Dendritic cell treated with granulocyte-macrophage colony-stimulating factor and Interleukin-4, amounts not matched to agents 40 ng/mL and 50 ng/mL, for 4 days (primary cell): ENCODE measurements at regions not wholly inside any gene's neighbourhood (a gene's known extent, or its start where the extent isn't known, plus 50 kb on each side); places are given as distances from the start of the nearest gene placed in this dataset.

ENCODE experiments used
- H3K27ac Mint-ChIP-seq: one replicate; pipeline ENCODE4 v1.8.0; 2022; ENCODE audit warnings: mild to moderate bottlenecking, mixed read lengths
- H3K27me3 Mint-ChIP-seq: one replicate; pipeline ENCODE4 v1.8.0; 2022; ENCODE audit warnings: mild to moderate bottlenecking, mixed read lengths
- H3K36me3 Mint-ChIP-seq: one replicate; pipeline ENCODE4 v1.8.0; 2022; ENCODE audit warnings: low read depth, mixed read lengths
- H3K4me1 Mint-ChIP-seq: one replicate; pipeline ENCODE4 v1.8.0; 2022; ENCODE audit warnings: low read depth, mixed read lengths
- H3K4me3 Mint-ChIP-seq: one replicate; pipeline ENCODE4 v1.8.0; 2022; ENCODE audit warnings: mild to moderate bottlenecking, moderate library complexity, mixed read lengths
- H3K9me3 Mint-ChIP-seq: one replicate; pipeline ENCODE4 v1.8.0; 2022; ENCODE audit warnings: mixed read lengths
- intact Hi-C: fragments of 100-400 bp; cut with micrococcal nuclease; formaldehyde crosslinking; loops from one replicate; pipeline ENCODE4 v1.15.0; 2022

DNA sequence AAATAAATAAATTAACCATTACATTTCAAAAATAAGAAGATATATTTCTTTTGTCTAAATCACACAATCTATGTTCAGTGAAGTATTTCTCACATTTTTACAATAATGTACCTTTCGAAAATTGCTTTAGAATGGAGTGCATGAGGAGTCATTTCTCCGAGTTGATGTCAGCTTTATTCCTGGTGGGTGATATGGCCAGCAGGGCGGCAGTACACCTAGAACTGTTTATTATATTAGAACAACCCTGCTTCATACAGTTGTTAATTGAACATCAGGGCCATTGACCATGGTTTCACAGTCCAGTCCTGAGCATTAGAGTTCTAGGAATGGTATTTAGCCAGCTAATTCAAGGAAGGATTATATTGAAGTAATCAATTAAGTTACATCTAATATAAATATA lies 696.3 kb upstream of the SLC10A2 start:
- Mint-ChIP-seq H3K9me3 (peaks cover 23% of the 10 kb centered on the region), H3K27ac (no peak overlapping the region), H3K4me1 (no peaks in the 10 kb centered on the region), H3K4me3 (no peak overlapping the region), H3K36me3 (no peaks in the 10 kb centered on the region), H3K27me3 (no peaks in the 10 kb centered on the region)
- intact Hi-C loops = no loop called here

DNA sequence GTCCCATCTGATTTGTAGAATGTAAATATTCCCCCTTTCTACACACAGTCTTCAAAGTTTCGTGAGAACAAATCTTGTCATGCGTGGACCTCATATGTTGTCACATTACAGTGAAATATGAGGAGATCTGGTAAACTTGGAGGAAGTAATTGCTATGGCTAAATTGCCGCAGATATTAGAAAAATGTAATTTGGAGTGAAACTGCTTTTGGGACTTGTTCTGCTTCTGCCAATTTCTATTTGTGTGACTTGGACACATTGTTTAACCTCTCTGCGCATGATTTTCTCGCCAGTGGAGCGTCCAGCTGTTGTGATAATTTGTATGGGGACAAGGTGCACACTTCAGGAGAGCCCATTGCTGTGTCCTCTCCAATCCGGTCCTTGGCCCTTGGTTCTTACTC lies 693.1 kb upstream of the SLC10A2 start:
- H3K4me1 Mint-ChIP-seq = no peaks in the 10 kb centered on the region
- H3K36me3 Mint-ChIP-seq = no peaks in the 10 kb centered on the region
- intact Hi-C loops = no loop called here
- H3K9me3 Mint-ChIP-seq = peaks cover 19% of the 10 kb centered on the region
- H3K27me3 Mint-ChIP-seq = no peaks in the 10 kb centered on the region
- H3K4me3 Mint-ChIP-seq = no peak overlapping the region
- no peak overlapping the region for H3K27ac Mint-ChIP-seq

DNA sequence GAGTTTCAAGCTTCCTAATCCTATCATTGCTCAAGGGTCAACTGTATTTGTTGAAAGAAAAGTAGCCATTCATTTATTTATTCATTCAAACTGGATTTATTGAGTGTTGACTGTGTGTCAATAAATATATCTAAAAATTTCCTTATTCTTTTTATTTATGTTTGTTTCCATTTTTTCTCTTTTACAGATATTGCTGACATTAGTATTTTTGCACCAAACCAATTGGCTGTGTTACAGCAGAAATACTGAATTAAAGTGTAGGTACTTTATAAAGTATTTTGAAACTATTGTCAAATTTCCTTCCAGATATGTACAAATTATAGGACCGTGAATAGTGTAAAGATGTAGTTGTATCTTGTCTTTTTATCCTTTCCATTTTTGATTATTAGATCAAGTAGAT lies 692.0 kb upstream of the SLC10A2 start:
- H3K4me3 Mint-ChIP-seq = no peak overlapping the region

DNA sequence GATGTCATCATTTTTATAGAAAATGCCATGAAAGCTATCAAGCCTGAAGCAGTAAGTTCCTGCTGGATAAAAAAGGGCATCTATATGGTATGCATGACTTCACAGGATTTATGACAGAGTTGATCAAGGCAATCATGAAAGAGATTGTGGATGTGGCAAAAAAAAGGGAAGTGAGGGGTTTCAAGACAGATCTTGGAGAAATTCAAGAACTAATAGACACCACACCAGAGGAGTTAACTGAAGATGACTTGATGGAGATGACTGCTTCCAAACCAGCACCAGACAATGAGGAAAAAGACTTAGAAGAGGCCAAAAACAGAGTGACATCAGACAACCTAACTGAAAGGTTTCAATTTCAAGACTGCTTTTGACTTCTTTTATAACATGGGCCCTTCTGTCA lies 691.1 kb upstream of the SLC10A2 start:
- no peaks in the 10 kb centered on the region for H3K27me3 Mint-ChIP-seq
- no peak overlapping the region for H3K27ac Mint-ChIP-seq
- H3K4me3 Mint-ChIP-seq = no peak overlapping the region
- intact Hi-C loops = no loop called here
- peaks cover 19% of the 10 kb centered on the region for H3K9me3 Mint-ChIP-seq
- H3K36me3 Mint-ChIP-seq = no peaks in the 10 kb centered on the region
- no peaks in the 10 kb centered on the region for H3K4me1 Mint-ChIP-seq

More for the DNA sequence above, 692.0 kb upstream of the SLC10A2 start:
- Mint-ChIP-seq H3K36me3 (no peaks in the 10 kb centered on the region), H3K9me3 (peaks cover 19% of the 10 kb centered on the region), H3K27ac (no peak overlapping the region), H3K27me3 (no peaks in the 10 kb centered on the region), H3K4me1 (no peaks in the 10 kb centered on the region)
- intact Hi-C loops = no loop called here

DNA sequence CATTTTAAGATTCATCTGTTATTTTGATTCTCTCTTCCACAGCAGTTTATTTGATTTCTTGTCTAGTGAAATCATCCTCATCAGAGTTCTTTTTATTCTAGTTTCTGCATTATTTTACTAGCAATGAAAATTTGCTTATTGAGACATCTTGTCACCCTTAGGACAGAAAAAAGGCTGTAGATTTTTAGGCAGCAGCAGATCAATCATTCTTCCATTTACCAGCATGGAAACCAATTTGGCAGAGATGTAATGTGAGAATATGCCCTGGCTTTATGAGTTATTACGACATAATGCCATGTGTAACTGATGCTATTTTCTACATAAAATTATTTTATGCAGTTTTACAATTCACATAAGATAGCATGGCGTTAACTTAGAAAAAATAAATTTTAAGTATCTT lies 688.6 kb upstream of the SLC10A2 start:
- Mint-ChIP-seq H3K4me3 (no peak overlapping the region), H3K9me3 (peaks cover 18% of the 10 kb centered on the region), H3K4me1 (no peaks in the 10 kb centered on the region), H3K27me3 (no peaks in the 10 kb centered on the region), H3K27ac (no peak overlapping the region), H3K36me3 (no peaks in the 10 kb centered on the region)
- intact Hi-C loops = no loop called here

DNA sequence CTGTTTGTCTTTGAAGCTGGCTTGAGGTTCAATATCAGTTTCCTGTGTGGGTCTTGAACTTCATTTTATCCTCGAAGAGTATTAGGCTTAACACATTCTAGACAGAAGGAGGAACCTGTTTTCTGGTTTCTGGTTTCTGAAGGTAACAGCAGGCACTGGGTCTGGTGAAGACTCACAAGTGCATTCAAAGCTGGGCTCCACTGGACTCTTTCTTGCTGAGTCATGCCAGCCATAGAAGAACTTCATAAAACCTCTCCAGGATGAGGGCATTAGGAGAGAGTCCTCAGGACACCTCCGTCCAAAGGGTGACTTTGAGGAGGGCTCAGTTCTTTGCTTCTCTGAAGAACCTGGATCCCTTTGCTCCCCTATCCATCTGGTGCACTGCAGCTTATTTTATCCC lies 668.6 kb upstream of the SLC10A2 start:
- no peak overlapping the region for H3K4me3 Mint-ChIP-seq
- H3K4me1 Mint-ChIP-seq = no peaks in the 10 kb centered on the region
- H3K9me3 Mint-ChIP-seq = peaks cover 21% of the 10 kb centered on the region
- no peaks in the 10 kb centered on the region for H3K27me3 Mint-ChIP-seq
- H3K36me3 Mint-ChIP-seq = no peaks in the 10 kb centered on the region
- intact Hi-C loops = no loop called here
- no peak overlapping the region for H3K27ac Mint-ChIP-seq

DNA sequence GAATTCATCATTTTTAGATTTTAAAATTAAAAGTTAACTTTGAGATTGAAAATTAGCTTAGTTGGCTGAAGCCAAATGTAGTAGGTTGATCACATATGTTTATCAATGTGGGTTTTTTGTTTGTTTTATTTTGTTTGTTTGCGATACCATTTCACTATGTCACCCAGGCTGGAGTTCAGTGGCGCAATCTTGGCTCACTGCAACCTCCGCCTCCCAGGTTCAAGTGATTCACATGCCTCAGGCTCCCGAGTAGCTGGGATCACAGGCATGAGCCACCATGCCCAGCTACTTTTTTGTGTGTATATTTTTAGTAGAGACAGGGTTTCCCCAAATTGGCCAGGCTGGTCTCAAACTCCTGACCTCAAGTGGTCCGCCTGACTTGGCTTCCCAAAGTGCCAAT lies 665.7 kb upstream of the SLC10A2 start:
- Mint-ChIP-seq H3K27me3 (no peaks in the 10 kb centered on the region), H3K36me3 (no peaks in the 10 kb centered on the region), H3K4me1 (no peaks in the 10 kb centered on the region), H3K9me3 (peaks cover 21% of the 10 kb centered on the region), H3K4me3 (no peak overlapping the region), H3K27ac (no peak overlapping the region)
- intact Hi-C loops = no loop called here

DNA sequence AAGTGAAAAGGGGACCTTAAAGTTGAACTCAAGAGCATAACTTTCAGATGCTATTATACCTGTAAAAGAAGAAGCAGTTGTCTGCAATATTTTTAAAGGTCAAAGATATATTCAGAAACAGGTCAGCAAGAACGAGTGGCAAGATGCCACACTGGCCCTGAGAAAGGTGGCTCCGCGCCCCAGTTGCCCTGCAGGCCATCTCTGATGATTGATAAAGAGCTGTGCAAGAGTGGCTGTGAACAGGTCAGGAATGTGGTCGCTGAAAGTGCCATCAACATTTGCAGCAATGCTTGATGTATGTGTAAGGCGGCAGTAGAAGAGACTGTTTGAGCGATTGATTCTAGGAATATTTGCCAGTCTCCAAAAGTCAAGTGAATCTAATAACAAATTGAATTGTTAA lies 664.2 kb upstream of the SLC10A2 start:
- Mint-ChIP-seq H3K36me3 (no peaks in the 10 kb centered on the region), H3K27me3 (no peaks in the 10 kb centered on the region), H3K9me3 (peaks cover 21% of the 10 kb centered on the region), H3K4me3 (no peak overlapping the region), H3K27ac (no peak overlapping the region), H3K4me1 (no peaks in the 10 kb centered on the region)
- intact Hi-C loops = no loop called here

DNA sequence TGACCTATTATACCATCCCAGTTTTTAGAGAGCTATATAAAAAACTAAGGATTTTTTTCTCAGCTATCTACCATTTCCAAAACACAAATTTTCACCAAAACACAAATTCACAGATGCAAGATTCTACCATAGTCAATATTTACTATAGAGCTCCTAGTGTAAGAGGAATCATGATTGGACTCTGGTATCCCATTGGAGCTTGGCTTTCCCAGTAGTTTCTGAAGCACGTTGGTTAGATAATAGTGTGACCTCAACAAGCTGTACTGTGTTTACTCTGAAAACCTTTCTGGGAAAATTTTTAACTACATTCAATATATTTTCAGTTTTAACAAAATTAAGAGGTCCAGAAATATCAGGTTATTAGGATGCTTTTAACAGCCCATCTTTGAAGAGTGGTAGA lies 660.6 kb upstream of the SLC10A2 start:
- Mint-ChIP-seq H3K4me3 (no peak overlapping the region), H3K9me3 (no peaks in the 10 kb centered on the region), H3K4me1 (no peaks in the 10 kb centered on the region), H3K27me3 (no peaks in the 10 kb centered on the region), H3K27ac (no peak overlapping the region), H3K36me3 (no peaks in the 10 kb centered on the region)
- intact Hi-C loops = no loop called here

DNA sequence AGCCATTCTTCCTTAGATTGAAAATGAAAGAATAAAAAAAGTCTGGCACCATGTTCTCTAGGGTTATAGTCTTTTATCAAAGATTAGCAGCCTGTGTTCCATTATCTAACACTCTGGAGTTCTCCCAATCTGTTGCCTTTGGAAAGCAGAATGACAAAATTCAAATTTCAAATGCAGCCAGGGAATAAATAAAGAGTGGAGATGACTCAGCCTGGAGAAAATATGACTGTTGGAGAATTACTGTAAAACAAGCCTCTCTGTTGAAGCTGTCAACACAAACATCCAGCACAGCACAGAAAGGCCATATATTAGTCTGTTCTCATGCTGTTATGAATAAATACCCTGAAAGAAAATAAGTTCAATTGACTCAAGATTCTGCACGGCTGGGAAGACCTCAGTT lies 650.5 kb upstream of the SLC10A2 start:
- intact Hi-C loops = no loop called here
- Mint-ChIP-seq H3K27me3 (no peaks in the 10 kb centered on the region), H3K9me3 (peaks cover 18% of the 10 kb centered on the region), H3K4me3 (no peak overlapping the region), H3K27ac (no peak overlapping the region), H3K4me1 (no peaks in the 10 kb centered on the region), H3K36me3 (no peaks in the 10 kb centered on the region)

DNA sequence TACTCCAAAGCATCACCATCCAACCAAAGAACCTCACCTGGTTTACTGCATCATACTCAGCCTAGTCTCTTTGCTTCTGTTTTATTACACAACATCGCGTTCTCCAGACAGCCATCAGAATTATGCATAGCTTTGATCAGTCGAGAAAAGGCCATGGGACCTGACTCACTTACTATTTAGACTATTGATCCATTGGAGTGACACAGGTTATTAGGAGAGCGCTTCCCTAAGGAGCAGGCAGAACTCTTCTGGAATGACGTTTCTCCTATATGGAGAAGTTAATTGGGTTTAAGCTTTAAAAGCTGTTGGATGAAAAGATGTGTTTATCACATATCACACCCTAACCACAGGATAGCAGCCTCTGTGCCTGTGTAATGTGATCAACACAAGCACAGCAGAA lies 649.1 kb upstream of the SLC10A2 start:
- intact Hi-C loops = no loop called here
- H3K9me3 Mint-ChIP-seq = peaks cover 22% of the 10 kb centered on the region
- H3K36me3 Mint-ChIP-seq = no peaks in the 10 kb centered on the region
- no peaks in the 10 kb centered on the region for H3K4me1 Mint-ChIP-seq
- H3K27me3 Mint-ChIP-seq = no peaks in the 10 kb centered on the region
- no peak overlapping the region for H3K27ac Mint-ChIP-seq
- H3K4me3 Mint-ChIP-seq = no peak overlapping the region

DNA sequence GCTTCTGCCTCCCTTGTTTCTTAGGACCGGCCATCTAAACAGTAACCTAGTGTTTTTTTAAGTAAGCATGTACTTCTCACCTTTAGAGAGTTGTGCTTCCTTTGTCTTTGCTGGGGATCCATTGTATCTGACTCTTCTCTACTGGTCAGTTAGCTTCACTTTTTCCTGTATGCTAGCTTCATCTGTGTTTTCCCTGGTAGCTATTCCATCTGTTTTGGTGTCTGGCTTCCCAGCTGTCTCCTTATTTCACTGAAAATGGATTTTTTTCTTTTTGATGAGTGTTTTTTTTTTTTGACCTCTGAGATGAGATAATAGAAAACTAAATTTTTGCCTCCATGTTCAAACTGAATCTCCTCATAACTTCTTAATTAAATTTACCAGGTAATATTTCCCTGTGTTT lies 637.0 kb upstream of the SLC10A2 start:
- Mint-ChIP-seq H3K9me3 (peaks cover 34% of the 10 kb centered on the region), H3K27me3 (no peaks in the 10 kb centered on the region), H3K27ac (no peak overlapping the region), H3K4me1 (no peaks in the 10 kb centered on the region), H3K36me3 (no peaks in the 10 kb centered on the region), H3K4me3 (no peak overlapping the region)
- intact Hi-C loops = no loop called here

DNA sequence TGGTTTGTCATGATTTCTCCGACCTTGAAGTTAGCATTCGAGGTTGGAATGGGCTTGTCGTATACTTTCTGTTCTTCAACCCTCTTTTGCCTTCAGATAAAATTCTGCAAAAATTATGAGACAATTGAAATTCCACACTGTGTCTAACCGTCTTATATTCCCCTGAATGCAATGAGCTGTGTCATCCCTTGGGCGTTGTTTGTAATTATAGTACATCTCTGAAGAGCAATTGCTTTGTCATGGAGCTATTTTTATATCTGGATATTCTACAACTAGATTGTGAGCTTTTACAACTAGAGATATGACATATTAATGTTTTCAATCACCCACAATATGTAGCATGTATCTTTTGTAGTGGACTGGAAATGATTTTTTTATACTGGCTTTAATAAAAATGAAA lies 631.8 kb upstream of the SLC10A2 start:
- intact Hi-C loops = no loop called here
- Mint-ChIP-seq H3K36me3 (no peaks in the 10 kb centered on the region), H3K4me1 (no peaks in the 10 kb centered on the region), H3K27me3 (no peaks in the 10 kb centered on the region), H3K9me3 (peaks cover 25% of the 10 kb centered on the region), H3K27ac (no peak overlapping the region), H3K4me3 (no peak overlapping the region)

DNA sequence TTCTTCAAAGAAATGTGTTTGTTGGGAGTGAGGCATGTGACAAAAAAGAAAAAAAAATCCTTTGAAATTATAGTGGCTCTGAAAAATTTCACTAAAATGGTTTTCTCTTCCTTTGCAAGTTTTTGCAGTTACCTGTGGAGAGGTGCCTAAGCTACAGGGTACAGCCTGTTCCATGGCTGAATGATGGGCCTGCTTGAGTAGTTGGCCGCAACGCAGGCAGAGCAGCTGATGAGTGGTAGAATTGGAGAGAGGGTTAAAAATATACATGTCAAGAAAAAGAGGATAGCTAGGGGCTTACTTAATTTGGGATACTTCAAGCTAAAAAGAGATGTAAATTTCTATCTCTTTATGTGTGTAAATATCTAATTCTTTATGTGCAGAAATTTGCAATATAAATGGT lies 629.1 kb upstream of the SLC10A2 start:
- no peak overlapping the region for H3K27ac Mint-ChIP-seq
- no peak overlapping the region for H3K4me3 Mint-ChIP-seq
- H3K36me3 Mint-ChIP-seq = no peaks in the 10 kb centered on the region
- no peaks in the 10 kb centered on the region for H3K27me3 Mint-ChIP-seq
- peaks cover 18% of the 10 kb centered on the region for H3K9me3 Mint-ChIP-seq
- intact Hi-C loops = no loop called here
- no peaks in the 10 kb centered on the region for H3K4me1 Mint-ChIP-seq

DNA sequence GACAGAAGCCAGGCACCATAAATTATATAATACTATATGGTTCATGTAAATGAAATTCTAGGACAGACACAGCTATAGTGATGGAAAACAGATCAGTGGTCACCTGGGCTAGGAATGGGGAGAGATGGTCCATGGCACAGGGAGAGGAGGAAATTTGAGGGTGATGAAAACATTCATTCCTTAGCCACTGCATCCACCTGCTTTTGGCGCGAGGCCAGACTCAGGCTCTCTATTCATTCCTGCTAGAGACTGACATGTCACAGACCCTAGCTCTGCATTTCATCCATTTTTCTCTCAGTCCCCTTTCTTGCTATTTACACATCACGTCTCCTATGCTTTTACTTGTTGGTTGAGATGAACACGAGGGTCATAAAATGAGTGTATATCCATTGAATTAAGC lies 628.3 kb upstream of the SLC10A2 start:
- Mint-ChIP-seq H3K27me3 (no peaks in the 10 kb centered on the region), H3K27ac (no peak overlapping the region), H3K4me3 (no peak overlapping the region), H3K4me1 (no peaks in the 10 kb centered on the region), H3K36me3 (no peaks in the 10 kb centered on the region), H3K9me3 (peaks cover 18% of the 10 kb centered on the region)
- intact Hi-C loops = no loop called here

DNA sequence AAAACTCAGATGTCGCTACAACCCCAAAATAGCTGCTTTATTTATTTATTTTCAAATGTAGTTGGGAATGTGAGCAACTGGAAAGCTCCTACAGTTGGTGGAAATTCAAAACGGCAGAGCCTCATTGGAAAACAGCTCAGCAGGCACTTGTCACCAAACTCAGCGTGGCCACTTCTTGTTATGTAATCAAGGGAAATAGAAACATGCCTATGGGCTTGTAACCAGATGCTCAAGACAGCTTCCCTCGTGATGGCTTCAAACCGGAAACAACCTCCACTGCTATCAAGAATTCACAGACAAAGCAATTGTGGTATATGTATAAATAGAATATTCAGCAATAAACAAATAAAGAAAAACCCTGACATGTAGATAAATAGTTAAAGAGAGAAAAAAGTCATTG lies 627.8 kb upstream of the SLC10A2 start:
- Mint-ChIP-seq H3K4me1 (no peaks in the 10 kb centered on the region), H3K9me3 (peaks cover 18% of the 10 kb centered on the region), H3K4me3 (no peak overlapping the region), H3K36me3 (no peaks in the 10 kb centered on the region), H3K27ac (no peak overlapping the region), H3K27me3 (no peaks in the 10 kb centered on the region)
- intact Hi-C loops = no loop called here
